Hematopoietic multipotent progenitor cell treated with erythropoietin and hydrocortisone succinate and interleukin-3 and kit ligand, for 8 days (in vitro differentiated cells): ENCODE measurements at regions not wholly inside any gene's neighbourhood (a gene's known extent, or its start where the extent isn't known, plus 50 kb on each side); places are given as distances from the start of the nearest gene placed in this dataset.
"Not testable (repeated sequence)": the region's sequence is repeated elsewhere in the genome, so short reads cannot be mapped to it uniquely, and the experiment has no call there.

Experiments
- DNase-seq: peaks from one replicate; pipeline ENCODE4 v3.0.0-alpha.2; 2015

- DNase-seq = no peak
These were observed 186.9 kb upstream of the ELAC2 start for GRCh38 chr17:13204607-13205237.

- DNase-seq = no peak
These were observed 185.0 kb upstream of the ELAC2 start for GRCh38 chr17:13202835-13203234.

- no peak for DNase-seq
These were observed 182.8 kb upstream of the ELAC2 start for GRCh38 chr17:13200671-13201070.

GRCh38 chr17:13199425-13199824 lies 181.6 kb upstream of the ELAC2 start:
- no peak for DNase-seq

GRCh38 chr17:13197586-13197985 lies 179.8 kb upstream of the ELAC2 start:
- no peak for DNase-seq

GRCh38 chr17:13194887-13195286 lies 177.1 kb upstream of the ELAC2 start:
- DNase-seq = no peak

GRCh38 chr17:13182854-13183253 lies 165.0 kb upstream of the ELAC2 start:
- DNase-seq = no peak

- no peak for DNase-seq
These were observed 164.6 kb upstream of the ELAC2 start for GRCh38 chr17:13182450-13182849.

- DNase-seq = no peak
These were observed 163.9 kb upstream of the ELAC2 start for GRCh38 chr17:13181683-13182082.

GRCh38 chr17:13176436-13176835 lies 158.6 kb upstream of the ELAC2 start:
- no peak for DNase-seq

GRCh38 chr17:13171790-13172189 lies 154.0 kb upstream of the ELAC2 start:
- no peak for DNase-seq

- DNase-seq = no peak
These were observed 144.5 kb upstream of the ELAC2 start for GRCh38 chr17:13162361-13162760.

GRCh38 chr17:13160790-13161189 lies 143.0 kb upstream of the ELAC2 start:
- DNase-seq = no peak

GRCh38 chr17:13160296-13160695 lies 142.5 kb upstream of the ELAC2 start:
- DNase-seq = no peak

- no peak for DNase-seq
These were observed 140.8 kb upstream of the ELAC2 start for GRCh38 chr17:13158494-13159240.

GRCh38 chr17:13157656-13158055 lies 139.8 kb upstream of the ELAC2 start:
- DNase-seq = no peak

GRCh38 chr17:13154930-13155329 lies 137.1 kb upstream of the ELAC2 start:
- no peak for DNase-seq

GRCh38 chr17:13154398-13154797 lies 136.6 kb upstream of the ELAC2 start:
- no peak for DNase-seq

GRCh38 chr17:13153036-13153435 lies 135.2 kb upstream of the ELAC2 start:
- no peak for DNase-seq

GRCh38 chr17:13152501-13152900 lies 134.7 kb upstream of the ELAC2 start:
- DNase-seq = no peak

GRCh38 chr17:13150738-13151137 lies 132.9 kb upstream of the ELAC2 start:
- not testable (repeated sequence) for DNase-seq

- DNase-seq = no peak
These were observed 125.2 kb upstream of the ELAC2 start for GRCh38 chr17:13143001-13143400.

GRCh38 chr17:13140750-13141149 lies 122.9 kb upstream of the ELAC2 start:
- DNase-seq = no peak

GRCh38 chr17:13135506-13135905 lies 117.7 kb upstream of the ELAC2 start:
- no peak for DNase-seq

- no peak for DNase-seq
These were observed 116.2 kb upstream of the ELAC2 start for GRCh38 chr17:13134076-13134475.
